Activated CD4-positive, CD25-positive, alpha-beta regulatory T cell treated with anti-CD3 and anti-CD28 coated beads, Interleukin-2, amount 50 U/mL, for 72 hours (primary cell): ENCODE measurements at regions not wholly inside any gene's neighbourhood (a gene's known extent, or its start where the extent isn't known, plus 50 kb on each side); places are given as distances from the start of the nearest gene placed in this dataset.
"Not testable (repeated sequence)": the region's sequence is repeated elsewhere in the genome, so short reads cannot be mapped to it uniquely, and the experiment has no call there.

ENCODE experiments used
- DNase-seq: peaks from one replicate; pipeline ENCODE4 v3.0.0; 2021

- DNase-seq: no peak
These were observed 216.0 kb upstream of the KLF14 start for GRCh38 chr7:130950054-130950453.

- no peak for DNase-seq
These were observed 216.7 kb upstream of the KLF14 start for GRCh38 chr7:130950741-130951140.

GRCh38 chr7:130951303-130951975 lies 217.4 kb upstream of the KLF14 start:
- no peak for DNase-seq

GRCh38 chr7:130951976-130952876 lies 218.2 kb upstream of the KLF14 start:
- DNase-seq: no peak

- no peak for DNase-seq
These were observed 219.2 kb upstream of the KLF14 start for GRCh38 chr7:130953196-130953595.

GRCh38 chr7:130954918-130955564 lies 221.0 kb upstream of the KLF14 start:
- DNase-seq: no peak

GRCh38 chr7:130955565-130955919 lies 221.5 kb upstream of the KLF14 start:
- DNase-seq: no peak

- no peak for DNase-seq
These were observed 222.6 kb upstream of the KLF14 start for GRCh38 chr7:130956417-130957136.

- DNase-seq: no peak
These were observed 223.1 kb upstream of the KLF14 start for GRCh38 chr7:130957137-130957513.

- DNase-seq: not testable (repeated sequence)
These were observed 223.9 kb upstream of the KLF14 start for GRCh38 chr7:130957722-130958435.

- DNase-seq: no peak
These were observed 224.8 kb upstream of the KLF14 start for GRCh38 chr7:130958846-130959245.

GRCh38 chr7:130959743-130960207 lies 225.8 kb upstream of the KLF14 start:
- DNase-seq: no peak

GRCh38 chr7:130960208-130960988 lies 226.4 kb upstream of the KLF14 start:
- DNase-seq: no peak

- peak; percentile 60 for DNase-seq
These were observed 227.2 kb upstream of the KLF14 start for GRCh38 chr7:130961128-130961601.

GRCh38 chr7:130962109-130962508 lies 228.1 kb upstream of the KLF14 start:
- no peak for DNase-seq

- DNase-seq: no peak
These were observed 229.3 kb upstream of the KLF14 start for GRCh38 chr7:130963339-130963738.

GRCh38 chr7:130965515-130965914 lies 231.5 kb upstream of the KLF14 start:
- no peak for DNase-seq

- DNase-seq: no peak
These were observed 232.4 kb upstream of the KLF14 start for GRCh38 chr7:130966246-130967009.

- no peak for DNase-seq
These were observed 236.2 kb upstream of the KLF14 start for GRCh38 chr7:130970196-130970595.

- no peak for DNase-seq
These were observed 236.7 kb upstream of the KLF14 start for GRCh38 chr7:130970696-130971095.

GRCh38 chr7:130971297-130971696 lies 237.3 kb upstream of the KLF14 start:
- DNase-seq: peak; percentile 50
